ENCODE measurements at regions not wholly inside any gene's neighbourhood (a gene's known extent, or its start where the extent isn't known, plus 50 kb on each side); places are given as distances from the start of the nearest gene placed in this dataset.
"Not testable (repeated sequence)": the region's sequence is repeated elsewhere in the genome, so short reads cannot be mapped to it uniquely, and the experiment has no call there.

GRCh38 chr1:214761030-214761429, 158.0 kb downstream of the CENPF start:
- no peak for ATAC-seq

GRCh38 chr1:214762902-214763301, 159.9 kb downstream of the CENPF start:
- TF ChIP-seq CTCF (IDR thresholded peaks at IDR 0.05): no peak
- Histone ChIP-seq H3K9me3 (peaks cover 25% of the 10 kb centered on the region), H3K27ac (no peak overlapping the region), H3K36me3 (no peaks in the 10 kb centered on the region), H3K27me3 (no peaks in the 10 kb centered on the region), H3K4me3 (no peak overlapping the region), H3K4me1 (no peaks in the 10 kb centered on the region)
- intact Hi-C loops (cut with DNase I): no loop called here
- DNase-seq: no peak
- no peak for ATAC-seq

More at GRCh38 chr1:214761030-214761429, 158.0 kb downstream of the CENPF start:
- no peak for TF ChIP-seq CTCF (IDR thresholded peaks at IDR 0.05)
- Histone ChIP-seq H3K4me1 (no peaks in the 10 kb centered on the region), H3K27me3 (no peaks in the 10 kb centered on the region), H3K9me3 (peaks cover 25% of the 10 kb centered on the region), H3K27ac (no peak overlapping the region), H3K36me3 (no peaks in the 10 kb centered on the region), H3K4me3 (no peak overlapping the region)
- DNase-seq: no peak
- intact Hi-C loops (cut with DNase I): no loop called here

- ATAC-seq (no peak), DNase-seq (no peak)
- Histone ChIP-seq H3K4me1 (no peaks in the 10 kb centered on the region), H3K36me3 (no peaks in the 10 kb centered on the region), H3K27me3 (no peaks in the 10 kb centered on the region), H3K4me3 (no peak overlapping the region), H3K27ac (no peak overlapping the region), H3K9me3 (peaks cover 25% of the 10 kb centered on the region)
- TF ChIP-seq CTCF (IDR thresholded peaks at IDR 0.05): no peak
- intact Hi-C loops (cut with DNase I): no loop called here
Measured at GRCh38 chr1:214764502-214764901, 161.5 kb downstream of the CENPF start.

DNA sequence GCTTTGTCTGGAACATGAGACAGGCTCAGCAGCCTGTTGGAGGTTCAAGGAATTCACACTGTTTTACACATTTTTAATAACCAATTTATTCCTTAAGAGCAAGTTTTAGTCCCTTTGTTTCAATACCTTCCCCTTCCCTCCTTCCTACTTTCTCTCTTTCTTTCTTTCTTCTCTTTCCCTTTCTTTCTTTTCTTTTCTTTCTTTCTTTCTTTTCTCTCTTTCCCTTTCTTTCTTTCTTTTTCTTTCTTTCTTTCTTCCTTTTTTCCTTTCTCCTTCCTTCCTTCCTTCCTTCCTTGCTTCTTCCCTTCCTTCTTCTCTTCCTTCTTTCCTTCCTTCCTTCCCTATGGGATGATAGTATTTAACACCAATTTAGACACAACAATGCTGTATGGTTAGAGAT, 164.2 kb downstream of the CENPF start:
- Histone ChIP-seq H3K27me3 (no peaks in the 10 kb centered on the region), H3K4me1 (no peaks in the 10 kb centered on the region), H3K36me3 (no peaks in the 10 kb centered on the region), H3K4me3 (no peak overlapping the region), H3K27ac (no peak overlapping the region), H3K9me3 (peaks cover 12% of the 10 kb centered on the region)
- ATAC-seq (no peak), DNase-seq (no peak)
- no peak for TF ChIP-seq CTCF (IDR thresholded peaks at IDR 0.05)
- intact Hi-C loops (cut with DNase I): no loop called here

DNA sequence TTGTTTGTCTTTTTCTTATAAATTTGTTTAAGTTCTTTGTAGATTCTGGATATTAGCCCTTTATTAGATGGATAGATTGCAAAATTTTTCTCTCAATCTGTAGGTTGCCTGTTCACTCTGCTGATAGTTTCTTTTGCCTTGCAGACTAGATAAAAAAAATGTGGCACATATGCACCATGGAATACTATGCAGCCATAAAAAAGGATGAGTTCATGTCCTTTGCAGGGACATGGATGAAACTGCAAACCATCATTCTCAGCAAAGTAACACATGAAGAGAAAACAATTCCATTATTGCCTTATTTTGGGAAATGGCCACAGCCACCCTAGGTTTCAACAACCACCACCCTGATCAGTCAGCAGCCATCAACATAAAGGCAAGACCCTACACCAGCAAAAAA, 166.7 kb downstream of the CENPF start:
- H3K36me3 ChIP-seq; ATAC-seq; intact Hi-C loops (cut with DNase I); H3K9me3 ChIP-seq; H3K4me1 ChIP-seq; H3K27ac ChIP-seq; H3K27me3 ChIP-seq; DNase-seq; H3K4me3 ChIP-seq: not testable (repeated sequence)

DNA sequence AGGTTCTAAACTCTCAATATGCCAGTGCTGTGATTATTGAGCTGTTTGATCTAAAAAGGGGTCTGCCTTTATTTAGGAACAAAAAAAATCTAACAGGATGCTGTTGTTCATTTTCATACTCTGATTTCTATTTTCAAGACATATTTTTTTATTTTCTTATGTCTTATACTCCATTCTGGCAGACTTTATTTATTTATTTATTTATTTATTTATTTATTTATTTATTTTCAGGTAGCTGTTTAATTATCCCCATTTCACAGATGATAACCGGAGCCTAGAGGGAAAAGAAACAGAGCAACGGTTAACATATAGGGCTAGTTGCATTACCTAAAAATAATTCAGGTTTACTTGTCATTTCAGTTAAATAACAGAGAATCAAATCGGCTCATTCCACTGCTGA, 174.4 kb downstream of the CENPF start:
- Histone ChIP-seq H3K4me3 (no peak overlapping the region), H3K4me1 (no peaks in the 10 kb centered on the region), H3K27me3 (no peaks in the 10 kb centered on the region), H3K27ac (no peak overlapping the region), H3K36me3 (no peaks in the 10 kb centered on the region), H3K9me3 (no peaks in the 10 kb centered on the region)
- ATAC-seq (no peak), DNase-seq (no peak)
- TF ChIP-seq CTCF (IDR thresholded peaks at IDR 0.05): no peak
- intact Hi-C loops (cut with DNase I): no loop called here

Measured in upper lobe of right lung (tissue), 1 donor.